ENCODE measurements at regions not wholly inside any gene's neighbourhood (a gene's known extent, or its start where the extent isn't known, plus 50 kb on each side); places are given as distances from the start of the nearest gene placed in this dataset.

DNA sequence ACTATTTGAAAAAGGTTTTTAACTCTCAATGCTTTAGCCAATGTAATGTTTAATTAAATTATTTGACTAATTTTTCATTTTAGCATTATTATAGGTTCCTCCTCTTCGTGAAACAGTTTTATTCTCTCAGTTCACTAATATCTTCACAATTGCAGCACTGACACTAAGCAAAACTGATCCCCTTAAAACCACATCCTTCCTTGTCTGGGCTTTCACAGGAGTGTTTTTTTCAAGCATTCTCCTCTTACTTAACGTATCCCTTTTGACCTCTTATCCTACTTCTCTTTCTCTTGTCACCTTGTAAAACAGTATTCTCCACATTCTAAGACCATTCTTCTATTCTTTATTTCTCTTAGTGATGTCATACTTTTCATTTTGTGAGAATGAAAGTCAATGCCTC, 112.8 kb downstream of the DSC3 start:
- no peak overlapping the region for H3K14ac ChIP-seq (ENCODE audit: insufficient read length)
- H2BK5ac ChIP-seq (ENCODE audit: low read depth, low read length), result no peak overlapping the region
- H2AK5ac ChIP-seq (ENCODE audit: low read depth, low read length), result no peak overlapping the region
- no peak overlapping the region for H3K27ac ChIP-seq (ENCODE audit: low read depth, low read length)
- H3K4me1 ChIP-seq (replicated peaks in 1 of 4; ENCODE audit: control insufficient read depth in 3 of 4, insufficient read depth in 4 of 4, low read length in 3 of 4), result no peaks in the 10 kb centered on the region
- no peak overlapping the region for H2BK20ac ChIP-seq (ENCODE audit: low read length)
- H3K4ac ChIP-seq (replicated peaks; ENCODE audit: insufficient read length, low read depth, low read length), result no peak overlapping the region
- no peak overlapping the region for H4K5ac ChIP-seq (ENCODE audit: insufficient read length, low read depth, low read length)
- H3K4me2 ChIP-seq (ENCODE audit: insufficient read depth in 1 of 2, low read depth in 2 of 2, low read length in 2 of 2), result no peak overlapping the region
- no peaks in the 10 kb centered on the region for H3K27me3 ChIP-seq (replicated peaks in 1 of 4; ENCODE audit: control insufficient read depth in 3 of 4, extremely low read depth in 1 of 4, insufficient read depth in 3 of 4, low read length in 3 of 4)
- H2AFZ ChIP-seq (ENCODE audit: low read length), result no peak overlapping the region
- FAIRE-seq, result no peak
- no peak overlapping the region for H4K91ac ChIP-seq (replicated peaks; ENCODE audit: insufficient read length, low read length)
- H4K20me1 ChIP-seq (replicated peaks in 1 of 2; ENCODE audit: control insufficient read depth in 1 of 2, insufficient read depth in 2 of 2, low read length in 2 of 2), result no peaks in the 10 kb centered on the region
- H3K18ac ChIP-seq (ENCODE audit: extremely low read depth, low read length), result no peak overlapping the region
- no peaks in the 10 kb centered on the region for H3K36me3 ChIP-seq (ENCODE audit: control insufficient read depth in 2 of 4, insufficient read depth in 4 of 4, low read length in 3 of 4)
- no peak overlapping the region for H4K8ac ChIP-seq (ENCODE audit: extremely low read depth, insufficient read depth, low read length)
- no peaks in the 10 kb centered on the region for H3K9me3 ChIP-seq (ENCODE audit: insufficient read depth in 2 of 2, low read depth in 1 of 2, low read length in 1 of 2)
- no peaks in the 10 kb centered on the region for H3K23me2 ChIP-seq (ENCODE audit: low read depth, low read length)
- H3K79me2 ChIP-seq (ENCODE audit: control insufficient read depth in 1 of 2, insufficient read depth in 2 of 2, low read length in 2 of 2), result no peaks in the 10 kb centered on the region
- no peak overlapping the region for H3K4me3 ChIP-seq (ENCODE audit: extremely low read depth in 1 of 4, insufficient read depth in 2 of 4, low read depth in 3 of 4, low read length in 4 of 4)
- H3K56ac ChIP-seq (replicated peaks; ENCODE audit: insufficient read length, low read depth, low read length), result no peak overlapping the region
- H2BK12ac ChIP-seq (ENCODE audit: low read depth, low read length), result no peak overlapping the region
- H2BK120ac ChIP-seq (replicated peaks; ENCODE audit: low read depth, low read length), result no peak overlapping the region
- no peak overlapping the region for H2BK15ac ChIP-seq (ENCODE audit: low read length)
- WGBS, 2 experiments (ENCODE audit: extremely low coverage in 1 of 2, insufficient coverage in 1 of 2, insufficient read length in 1 of 2, insufficient replicate concordance in 2 of 2, low coverage in 1 of 2, low lambda C conversion rate in 2 of 2, missing lambda C conversion rate in 1 of 2), result 89% methylated on average over 2 of the region's 2 CpGs; no CpG with 5 or more reads in 1 of the 2 experiments
- POLR2A ChIA-PET (ENCODE audit: partially characterized antibody), result no interaction called here
- no peak overlapping the region for H3K23ac ChIP-seq (ENCODE audit: insufficient read length)
- H3K79me1 ChIP-seq (ENCODE audit: low read depth, low read length), result no peaks in the 10 kb centered on the region
- no peak for DNase-seq (ENCODE audit: low read depth in 1 of 2, low spot score in 2 of 2)
- CTCF ChIA-PET (ENCODE audit: partially characterized antibody), result no interaction called here
- no peak overlapping the region for H3K9ac ChIP-seq (replicated peaks in 1 of 4; ENCODE audit: extremely low read depth in 1 of 4, low read depth in 3 of 4, low read length in 3 of 4)
- no peak for TF ChIP-seq CHD7 (IDR thresholded peaks at IDR 0.05; ENCODE audit: insufficient replicate concordance, low read length)
